ENCODE measurements at regions not wholly inside any gene's neighbourhood (a gene's known extent, or its start where the extent isn't known, plus 50 kb on each side); places are given as distances from the start of the nearest gene placed in this dataset.
"Not testable (repeated sequence)": the region's sequence is repeated elsewhere in the genome, so short reads cannot be mapped to it uniquely, and the experiment has no call there.

DNA sequence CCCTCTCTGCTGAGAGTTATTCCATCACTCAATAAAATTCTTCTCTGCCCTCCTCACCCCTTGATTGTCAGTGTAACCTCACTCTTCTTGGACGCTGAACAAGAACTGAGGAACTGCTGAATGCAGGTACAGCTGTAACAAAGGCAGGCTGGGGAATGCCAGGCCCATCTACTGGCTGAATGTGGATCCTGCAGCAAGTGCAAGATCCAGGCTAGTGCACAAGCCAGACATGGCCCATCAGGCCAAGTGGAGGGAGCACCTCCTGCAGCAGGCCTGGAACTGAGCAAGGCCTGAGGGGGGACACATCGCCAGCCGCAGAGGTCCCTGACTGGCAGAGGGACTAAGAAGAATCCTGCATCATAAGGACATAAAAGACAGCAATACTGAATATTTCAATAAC is 411.8 kb upstream of the PCDH10 start:
- no peak for DNase-seq (ENCODE audit: low read depth, low spot score)
- no peak overlapping the region for H3K4me3 ChIP-seq (ENCODE audit: low read length)

DNA sequence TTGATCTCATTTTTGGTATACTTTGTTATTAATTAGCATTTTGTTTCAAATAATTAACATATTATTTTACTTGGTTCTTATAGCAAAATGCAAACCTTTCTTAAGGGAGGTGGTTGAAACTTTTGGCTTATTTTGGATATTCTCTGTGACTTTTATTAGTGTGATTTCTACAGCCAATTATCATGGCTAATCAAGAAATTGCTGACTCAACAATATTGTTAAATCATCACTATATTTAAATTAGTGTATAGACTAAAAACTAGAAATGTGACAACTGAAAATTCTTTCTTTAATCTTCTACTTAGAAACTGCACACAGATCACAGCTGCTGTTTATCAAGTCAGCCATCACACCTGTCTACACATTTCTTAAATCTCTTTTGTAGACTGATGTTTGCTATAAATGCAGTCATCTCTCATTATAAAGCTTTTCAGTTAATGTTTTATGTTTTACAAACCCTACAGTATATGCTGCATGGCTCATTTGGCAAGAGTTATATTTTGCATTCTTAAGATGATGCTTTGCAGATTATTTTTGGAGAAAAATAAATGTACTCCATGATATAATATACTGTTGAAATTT is 389.8 kb upstream of the PCDH10 start:
- no peak overlapping the region for H3K4me3 ChIP-seq (ENCODE audit: low read length)
- no peak for DNase-seq (ENCODE audit: low read depth, low spot score)

DNA sequence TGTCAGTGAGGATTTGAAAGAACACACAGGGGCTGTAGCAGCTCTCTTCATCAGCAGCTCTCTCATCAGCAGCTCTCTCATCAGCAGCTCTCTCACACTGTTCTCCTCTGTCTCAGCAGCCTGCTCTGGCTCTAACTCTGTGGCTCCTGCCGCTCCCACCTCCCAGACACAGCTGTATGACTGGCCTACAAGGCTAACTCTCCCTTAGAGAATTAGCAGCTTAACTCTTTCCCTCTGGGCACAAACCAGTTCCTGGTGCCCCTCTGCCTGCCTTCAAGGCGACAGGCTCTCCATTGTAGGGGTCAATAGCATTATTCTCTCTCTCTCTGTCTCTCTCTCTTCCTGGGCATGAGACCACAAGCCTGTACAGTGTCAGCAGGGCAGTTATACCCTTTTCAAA is 385.6 kb upstream of the PCDH10 start:
- DNase-seq (ENCODE audit: low read depth, low spot score) = no peak
- no peak overlapping the region for H3K4me3 ChIP-seq (ENCODE audit: low read length)

DNA sequence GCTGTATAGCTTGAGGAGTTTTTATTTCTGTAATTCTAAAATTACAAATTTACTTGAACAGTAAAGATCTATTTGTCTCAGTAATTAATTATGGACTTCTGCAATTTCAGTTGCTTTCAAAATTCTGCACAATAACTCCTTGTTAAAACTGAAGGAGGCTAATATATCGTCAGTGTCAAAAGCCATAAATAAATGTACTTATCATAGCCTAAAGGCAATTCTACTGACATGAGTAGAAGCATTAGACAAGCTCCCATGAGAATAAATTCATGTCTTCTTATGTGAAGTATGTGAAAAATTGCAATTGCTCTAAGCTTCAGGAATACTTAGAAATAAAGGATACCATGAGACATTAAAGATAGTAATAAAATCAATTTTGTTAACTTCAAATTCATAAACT is 381.2 kb upstream of the PCDH10 start:
- no peak for DNase-seq (ENCODE audit: low read depth, low spot score)
- H3K4me3 ChIP-seq (ENCODE audit: low read length) = no peak overlapping the region

DNA sequence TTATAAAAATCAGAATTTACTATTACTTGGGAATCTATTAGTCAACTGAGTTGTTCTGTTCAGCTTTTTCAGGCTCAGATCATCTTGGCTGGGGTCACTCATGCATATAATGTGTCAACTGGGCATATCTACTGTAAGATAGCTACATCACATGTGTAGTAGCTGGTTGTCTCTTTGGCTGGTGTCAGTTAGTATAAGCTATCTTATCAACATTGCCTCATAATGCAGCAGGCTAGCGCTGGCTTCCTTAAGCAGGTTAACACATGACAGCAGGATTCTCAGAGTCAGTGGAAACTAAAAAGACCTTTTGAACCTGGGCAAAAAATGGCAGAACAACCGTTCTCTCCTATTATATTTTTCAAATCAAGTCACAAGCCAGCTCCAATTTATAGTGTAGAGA is 378.3 kb upstream of the PCDH10 start:
- no peak for DNase-seq (ENCODE audit: low read depth, low spot score)
- no peak overlapping the region for H3K4me3 ChIP-seq (ENCODE audit: low read length)

DNA sequence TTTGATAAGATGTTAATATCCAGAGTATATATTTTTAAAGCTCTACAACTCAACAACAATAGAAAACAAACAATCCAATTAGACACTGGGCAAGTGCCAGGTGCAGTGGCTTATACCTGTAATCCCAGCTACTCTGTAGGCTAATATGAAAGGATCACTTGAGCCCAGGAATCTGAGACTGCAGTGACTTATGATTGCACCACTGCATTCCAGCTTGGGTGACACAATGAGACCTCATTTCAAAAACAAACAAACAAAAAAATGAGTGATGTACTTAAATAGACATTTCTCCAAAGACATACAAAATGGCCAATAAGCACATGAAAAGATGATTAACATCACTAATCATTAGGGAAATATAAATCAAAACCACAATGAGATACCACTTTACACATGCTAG is 356.8 kb upstream of the PCDH10 start:
- no peak for DNase-seq (ENCODE audit: low read depth, low spot score)
- no peak overlapping the region for H3K4me3 ChIP-seq (ENCODE audit: low read length)

DNA sequence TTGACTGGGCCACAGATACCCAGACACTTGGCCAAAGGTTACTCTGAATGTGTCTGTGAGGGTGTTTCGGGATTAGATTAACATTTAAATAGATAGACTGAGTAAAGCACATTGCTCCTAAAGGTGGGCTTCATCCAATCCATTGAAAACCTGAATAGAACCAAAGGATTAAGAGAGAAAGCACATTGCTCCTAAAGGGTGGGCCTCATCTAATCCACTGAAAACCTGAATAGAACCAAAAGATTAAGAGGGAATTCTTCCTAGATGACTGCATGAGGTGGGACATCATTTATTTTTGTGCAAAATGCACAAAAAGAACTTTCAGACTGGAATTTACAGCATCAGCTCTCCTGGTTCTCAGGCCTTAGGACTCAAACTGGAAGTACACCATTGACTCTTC is 351.2 kb upstream of the PCDH10 start:
- H3K4me3 ChIP-seq (ENCODE audit: low read length) = no peak overlapping the region
- DNase-seq (ENCODE audit: low read depth, low spot score) = no peak

DNA sequence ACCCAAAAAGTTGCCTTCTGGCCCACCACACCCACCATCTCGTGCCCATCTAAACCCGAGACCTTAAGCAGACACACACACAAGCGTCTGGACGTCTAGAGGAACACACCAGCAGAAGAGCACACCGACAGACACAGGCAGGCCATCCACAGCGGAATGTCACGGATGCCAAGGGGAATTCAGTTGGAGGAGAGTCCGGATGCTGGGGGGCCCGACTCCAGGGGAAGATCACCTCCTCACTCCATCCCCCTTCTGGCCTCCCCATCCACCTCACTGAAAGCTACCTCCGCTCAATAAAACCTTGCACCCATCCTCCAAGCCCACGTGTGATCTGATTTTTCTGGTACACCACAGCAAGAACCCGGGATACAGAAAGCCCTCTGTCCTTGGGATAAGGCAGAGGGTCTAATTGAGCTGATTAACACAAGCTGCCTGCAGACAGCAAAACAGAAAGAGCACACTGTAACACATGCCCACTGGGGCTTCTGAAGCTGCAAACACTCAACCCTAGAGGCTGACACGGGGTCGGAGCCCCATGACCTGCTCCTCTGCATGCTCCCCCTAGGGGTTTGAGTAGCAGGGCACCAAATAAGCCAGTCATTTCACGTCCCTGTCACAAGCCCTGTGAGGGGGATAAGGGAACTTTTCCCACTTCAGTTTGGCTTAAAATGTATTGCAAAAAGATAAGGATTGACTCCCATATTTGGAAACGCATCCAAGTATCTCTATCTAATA is 339.6 kb upstream of the PCDH10 start:
- peak; percentile 28 for DNase-seq (ENCODE audit: low read depth, low spot score)
- no peak overlapping the region for H3K4me3 ChIP-seq (ENCODE audit: low read length)

DNA sequence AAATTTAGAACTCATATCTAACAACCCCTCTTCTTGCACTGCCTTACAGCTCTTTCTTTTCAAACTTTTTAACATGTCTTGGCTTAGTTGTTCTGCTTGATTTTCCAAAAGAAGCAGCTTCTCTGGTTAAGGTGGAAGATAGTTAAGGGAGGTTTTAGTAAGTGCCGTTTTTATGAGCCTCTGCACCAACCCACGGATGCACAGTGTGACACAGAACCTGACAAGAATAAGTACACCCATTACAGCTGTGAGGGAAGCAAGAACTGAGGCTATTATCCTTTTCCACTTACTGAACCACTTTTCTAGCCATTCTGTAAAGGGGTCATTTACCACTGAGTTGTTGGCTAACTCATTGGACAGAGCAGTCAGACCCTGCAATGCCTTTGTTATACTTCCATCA is 336.0 kb upstream of the PCDH10 start:
- H3K4me3 ChIP-seq (ENCODE audit: low read length); DNase-seq (ENCODE audit: low read depth, low spot score): not testable (repeated sequence)

DNA sequence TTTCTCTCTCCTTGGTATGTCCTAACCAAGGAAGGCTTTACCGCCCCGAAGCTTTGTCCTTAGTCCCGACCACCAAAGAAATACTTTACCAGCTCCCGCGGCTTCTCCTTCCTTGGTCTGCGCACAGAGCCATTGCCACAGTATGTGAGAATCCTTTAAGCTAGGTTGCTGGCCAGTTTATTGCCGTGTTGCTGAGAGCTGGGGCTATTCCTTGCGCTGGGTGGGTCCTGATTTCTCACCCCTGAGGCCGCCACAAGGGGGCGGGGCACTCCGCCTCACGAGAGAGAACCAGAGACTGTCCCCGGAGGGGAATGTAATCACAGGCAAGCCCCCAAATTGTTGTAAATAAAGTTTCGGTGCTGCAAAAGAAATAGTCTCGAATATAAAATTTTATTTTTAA is 331.0 kb upstream of the PCDH10 start:
- H3K4me3 ChIP-seq (ENCODE audit: low read length) = no peak overlapping the region
- DNase-seq (ENCODE audit: low read depth, low spot score) = no peak

DNA sequence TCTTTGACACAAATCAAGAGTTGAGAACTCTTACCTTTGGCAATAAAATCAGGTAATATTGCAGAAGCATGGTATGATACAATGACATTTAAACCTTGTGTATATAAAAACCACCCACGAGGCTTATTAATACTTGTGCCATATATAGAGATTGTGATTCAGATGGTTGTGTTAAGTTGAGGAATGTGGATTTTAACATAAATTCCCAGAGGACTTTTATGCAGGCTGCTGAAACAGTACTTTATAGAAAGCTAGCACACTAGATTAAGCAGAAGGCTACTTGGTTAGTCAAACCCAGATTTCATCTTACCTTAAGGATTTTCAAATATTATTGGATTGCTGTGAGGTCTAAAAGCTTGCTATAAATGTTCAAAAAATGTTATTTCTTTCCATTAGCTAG is 325.7 kb upstream of the PCDH10 start:
- DNase-seq (ENCODE audit: low read depth, low spot score) = no peak
- H3K4me3 ChIP-seq (ENCODE audit: low read length) = no peak overlapping the region

DNA sequence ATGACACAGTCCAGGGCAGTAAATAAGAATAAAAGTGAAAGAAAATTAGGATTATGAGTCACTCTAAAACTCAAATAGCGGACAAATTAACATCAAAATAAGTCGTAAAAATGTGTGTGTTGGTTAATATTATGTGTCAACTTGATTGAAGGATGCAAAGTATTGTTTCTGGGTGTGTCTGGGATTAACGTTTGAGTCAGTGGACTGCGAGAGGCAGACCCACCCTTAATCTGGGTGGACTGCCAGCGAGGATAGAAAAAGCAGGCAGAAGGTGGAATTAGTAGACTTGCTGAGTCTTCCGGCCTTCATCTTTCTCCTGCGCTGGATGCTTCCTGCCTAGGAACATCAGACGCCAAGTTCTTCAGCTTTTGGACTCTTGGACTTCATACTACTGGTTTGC is 324.3 kb upstream of the PCDH10 start:
- no peak for DNase-seq (ENCODE audit: low read depth, low spot score)
- no peak overlapping the region for H3K4me3 ChIP-seq (ENCODE audit: low read length)

DNA sequence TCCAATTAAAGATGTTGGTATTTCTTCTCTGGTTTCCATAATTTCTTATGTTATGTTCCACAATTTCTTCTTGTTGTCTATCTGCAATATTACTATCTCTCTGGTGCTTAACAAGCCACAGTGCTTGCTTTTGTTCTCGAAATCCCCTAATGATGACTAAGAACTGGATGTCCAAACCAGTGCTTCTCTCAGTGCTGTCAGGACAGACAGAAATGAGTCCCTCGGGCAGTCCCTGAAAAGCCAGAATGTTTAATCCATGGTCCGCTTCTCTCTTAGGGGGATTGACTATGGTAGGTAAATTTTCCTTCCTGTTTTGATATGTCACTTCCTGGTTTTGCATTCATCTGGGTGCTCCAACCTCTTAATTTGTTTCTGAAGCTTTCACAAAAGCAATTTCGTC is 321.6 kb upstream of the PCDH10 start:
- no peak for DNase-seq (ENCODE audit: low read depth, low spot score)
- H3K4me3 ChIP-seq (ENCODE audit: low read length) = no peak overlapping the region

DNA sequence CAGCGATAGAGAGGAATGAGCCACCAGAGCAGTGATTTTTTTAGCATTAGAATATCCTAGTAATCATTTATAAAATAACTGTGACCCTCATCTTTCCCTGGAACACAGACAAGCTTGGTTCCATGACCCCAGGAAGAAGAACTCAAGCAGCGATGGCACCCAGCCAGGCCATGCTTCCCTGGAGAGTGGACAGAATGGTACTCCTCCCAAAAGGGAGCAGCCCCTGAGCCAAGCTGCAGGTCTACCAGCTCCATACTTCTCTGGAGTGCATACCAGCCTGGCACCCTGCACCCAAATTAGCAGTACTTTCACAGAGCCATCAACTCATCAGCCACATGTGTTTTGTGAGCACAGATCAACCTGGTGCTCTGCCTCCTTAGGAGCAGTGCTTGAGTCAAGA is 310.9 kb upstream of the PCDH10 start:
- H3K4me3 ChIP-seq (ENCODE audit: low read length) = no peak overlapping the region
- no peak for DNase-seq (ENCODE audit: low read depth, low spot score)

DNA sequence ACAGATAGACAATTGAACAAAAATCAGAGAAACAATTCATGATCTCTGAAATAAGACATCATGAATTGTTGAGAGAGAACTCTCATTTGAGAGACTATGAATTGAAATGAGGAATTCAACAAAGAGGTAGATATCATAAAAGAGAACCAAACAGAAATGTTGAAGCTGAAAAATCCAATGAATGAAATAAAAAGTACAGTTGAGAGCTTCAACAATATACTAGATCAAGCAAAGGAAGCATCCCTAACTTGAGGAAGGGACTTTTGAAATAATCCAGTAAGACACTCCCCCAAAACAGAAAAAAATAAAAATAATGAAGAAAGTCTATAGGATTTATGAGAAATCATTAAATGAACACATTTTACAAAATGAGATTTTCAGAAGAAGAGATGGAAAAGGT is 310.0 kb upstream of the PCDH10 start:
- no peak overlapping the region for H3K4me3 ChIP-seq (ENCODE audit: low read length)
- no peak for DNase-seq (ENCODE audit: low read depth, low spot score)

DNA sequence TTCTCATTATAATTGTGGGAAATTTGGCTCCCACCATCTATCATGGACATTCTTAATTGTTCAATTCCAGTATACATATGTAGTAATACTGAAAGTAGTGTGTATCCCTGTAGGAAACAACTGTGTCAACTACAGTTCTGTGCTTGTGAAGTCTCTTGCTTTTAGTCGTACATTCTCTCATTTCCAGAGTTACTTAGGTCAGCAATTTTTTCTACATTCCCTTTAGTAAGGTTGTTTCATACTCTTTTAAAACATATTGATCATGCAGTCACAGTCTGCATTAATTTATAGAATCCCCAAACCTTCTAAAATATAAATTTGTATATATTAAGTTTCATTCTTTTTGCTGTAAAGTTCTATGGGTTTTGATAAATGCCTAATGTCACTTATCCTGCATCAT is 289.2 kb upstream of the PCDH10 start:
- DNase-seq (ENCODE audit: low read depth, low spot score) = no peak
- H3K4me3 ChIP-seq (ENCODE audit: low read length) = no peak overlapping the region

DNA sequence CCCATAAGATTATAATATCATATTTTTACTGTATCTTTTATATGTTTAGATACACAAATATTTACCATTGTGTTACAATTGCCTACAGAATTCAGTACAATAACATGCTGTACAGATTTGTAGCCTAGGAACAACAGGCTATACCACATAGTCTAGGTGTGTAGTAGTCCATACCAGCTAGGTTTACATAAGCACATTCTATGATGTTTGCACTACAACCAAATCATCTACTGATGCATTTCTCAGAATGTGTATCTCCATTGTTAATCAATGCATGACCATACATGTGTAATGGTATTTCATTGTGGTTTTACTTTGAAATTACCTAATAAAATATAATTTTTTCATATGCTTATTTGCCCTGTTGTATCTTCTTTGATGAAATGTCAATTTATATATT is 288.1 kb upstream of the PCDH10 start:
- H3K4me3 ChIP-seq (ENCODE audit: low read length) = no peak overlapping the region
- no peak for DNase-seq (ENCODE audit: low read depth, low spot score)

DNA sequence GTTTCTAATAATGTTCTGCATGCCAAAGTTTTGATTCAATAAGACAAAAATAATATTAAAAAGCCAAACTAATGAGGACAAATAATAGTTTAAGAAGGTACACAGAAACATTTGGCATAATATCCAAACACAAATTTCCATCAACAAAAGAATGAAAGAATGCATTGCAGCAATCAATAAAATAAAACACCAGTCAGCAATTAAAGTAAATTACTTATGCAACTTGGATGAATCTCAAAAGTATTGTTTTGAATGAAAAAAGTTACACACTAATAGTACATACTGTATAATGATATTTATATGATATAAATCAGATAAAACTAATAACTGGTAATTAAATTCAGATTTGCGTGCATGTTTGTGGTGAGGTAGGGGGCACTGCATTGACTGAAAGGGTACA is 285.5 kb upstream of the PCDH10 start:
- DNase-seq (ENCODE audit: low read depth, low spot score) = no peak
- no peak overlapping the region for H3K4me3 ChIP-seq (ENCODE audit: low read length)

DNA sequence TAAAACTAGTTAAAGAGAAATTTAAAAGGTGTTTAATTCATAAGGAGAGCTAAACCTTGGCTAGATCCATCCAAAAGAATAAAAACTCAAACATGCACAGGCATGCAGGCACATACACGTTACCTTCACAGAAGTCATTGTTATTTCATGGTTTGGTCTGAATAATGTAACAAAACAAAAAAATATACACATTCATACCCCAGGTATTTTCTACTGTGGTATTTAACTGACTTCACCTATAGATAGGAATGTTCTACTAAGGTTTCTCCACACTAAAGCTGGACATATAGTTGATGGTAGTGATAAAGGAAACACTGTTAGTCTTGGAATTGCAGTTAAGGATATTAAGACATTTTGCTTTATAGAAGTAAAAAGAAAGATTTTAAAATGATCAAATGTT is 283.6 kb upstream of the PCDH10 start:
- H3K4me3 ChIP-seq (ENCODE audit: low read length) = no peak overlapping the region
- DNase-seq (ENCODE audit: low read depth, low spot score) = no peak

DNA sequence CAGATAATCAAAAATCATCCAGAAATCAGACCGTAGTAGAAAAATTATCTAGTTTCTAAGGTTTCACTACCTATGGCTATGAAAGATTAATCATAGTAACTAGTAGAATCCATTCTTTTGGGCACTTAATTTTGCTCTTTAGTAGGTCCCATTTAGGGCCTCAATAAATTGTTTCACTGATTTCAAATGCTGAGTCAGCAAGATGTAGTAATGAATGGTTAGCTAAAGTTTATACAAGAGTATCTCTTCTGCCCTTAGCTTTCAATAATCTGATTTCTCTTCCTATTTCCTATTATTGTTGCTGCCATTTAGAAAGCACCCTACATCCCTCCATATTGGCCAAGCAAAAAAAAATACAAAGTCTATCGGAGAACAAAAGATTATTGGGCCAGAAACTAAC is 283.2 kb upstream of the PCDH10 start:
- H3K4me3 ChIP-seq (ENCODE audit: low read length) = no peak overlapping the region
- DNase-seq (ENCODE audit: low read depth, low spot score) = no peak

DNA sequence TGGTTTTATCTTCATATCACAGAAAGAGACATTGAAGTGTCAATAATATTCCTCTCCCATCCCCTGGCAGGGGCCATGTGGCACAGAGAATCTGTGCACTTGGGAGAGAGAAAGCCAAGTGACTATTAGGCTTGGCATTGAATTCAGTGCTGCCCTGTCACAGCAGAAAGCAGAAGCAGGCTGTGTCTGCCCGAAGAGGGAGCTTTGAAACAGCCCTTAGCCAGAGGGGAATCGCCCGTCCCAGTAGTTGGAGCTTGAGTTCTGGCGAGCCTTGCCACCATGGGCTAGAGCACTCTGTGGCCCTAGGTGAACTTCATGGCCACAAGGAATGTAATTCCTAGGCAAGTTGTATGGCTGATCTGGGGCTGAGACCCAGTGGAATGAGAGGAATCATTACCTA is 282.5 kb upstream of the PCDH10 start:
- no peak overlapping the region for H3K4me3 ChIP-seq (ENCODE audit: low read length)
- no peak for DNase-seq (ENCODE audit: low read depth, low spot score)
